SK-N-SH treated with all-trans-retinoic acid at 6 μM for 48 hours (cell line): ENCODE measurements at regions not wholly inside any gene's neighbourhood (a gene's known extent, or its start where the extent isn't known, plus 50 kb on each side); places are given as distances from the start of the nearest gene placed in this dataset.

ENCODE experiments used
- ARNTL ChIP-seq: fragments of 450-650 bp; formaldehyde crosslinking; IDR thresholded peaks from 2 replicates; pipeline ENCODE4 v1.5.0; 2020; ENCODE audit warnings: low read depth, mild to moderate bottlenecking, moderate library complexity, borderline replicate concordance
- PATZ1 ChIP-seq: fragments of 250-450 bp; sonication (Bioruptor Pico); IDR thresholded peaks from 2 replicates; pipeline ENCODE4 v1.8.0; 2020; ENCODE audit warnings: mild to moderate bottlenecking, moderate library complexity, borderline replicate concordance
- ZC3H10 ChIP-seq: fragments of 250-450 bp; sonication (Bioruptor Pico); IDR thresholded peaks from 2 replicates; pipeline ENCODE4 v1.5.1; 2021; ENCODE audit warnings: mild to moderate bottlenecking, moderate library complexity
- ZNF70 ChIP-seq: fragments of 450-650 bp; formaldehyde crosslinking; IDR thresholded peaks from 2 replicates; pipeline ENCODE4 v1.5.0; 2020; ENCODE audit warnings: mild to moderate bottlenecking, moderate library complexity
- ZNF8 ChIP-seq: fragments of 450-650 bp; formaldehyde crosslinking; IDR thresholded peaks from 2 replicates; pipeline ENCODE4 v1.5.0; 2020; ENCODE audit warnings: mild to moderate bottlenecking, moderate library complexity

DNA sequence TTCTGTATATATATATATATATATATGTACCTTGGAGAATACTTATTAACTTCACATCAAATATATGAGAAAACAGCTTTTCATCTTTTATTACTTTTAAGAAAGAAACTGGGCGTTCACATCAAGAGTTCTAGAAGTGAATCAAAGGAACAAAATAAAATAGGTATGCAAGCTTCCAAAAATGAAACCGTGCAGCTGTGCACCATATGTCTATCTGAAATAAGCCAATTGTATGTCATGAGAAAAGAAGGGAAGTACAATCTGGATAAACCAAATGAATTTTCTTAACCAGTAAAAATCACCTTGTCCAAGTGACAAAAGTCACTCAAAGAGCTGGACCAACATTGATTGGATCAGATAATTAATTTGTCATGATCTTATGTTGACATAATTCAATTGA lies 405.4 kb upstream of the TECRL start:
- TF ChIP-seq ZNF8 (CRISPR knock-in tag): no peak
- TF ChIP-seq ZNF70 (CRISPR knock-in tag): no peak
- no peak for TF ChIP-seq ZC3H10 (CRISPR knock-in tag)
- no peak for TF ChIP-seq ARNTL (CRISPR knock-in tag)
- TF ChIP-seq PATZ1 (CRISPR knock-in tag): no peak
